Activated CD4-positive, alpha-beta T cell treated with anti-CD3 and anti-CD28 coated beads for 48 hours (primary cell): ENCODE measurements at regions not wholly inside any gene's neighbourhood (a gene's known extent, or its start where the extent isn't known, plus 50 kb on each side); places are given as distances from the start of the nearest gene placed in this dataset.
A peak's percentile ranks its signal among the peaks of the same experiment; 100 is the strongest.

Experiments used
- DNase-seq: peaks from one replicate; pipeline ENCODE4 v3.0.0-alpha.2; 2020

DNA sequence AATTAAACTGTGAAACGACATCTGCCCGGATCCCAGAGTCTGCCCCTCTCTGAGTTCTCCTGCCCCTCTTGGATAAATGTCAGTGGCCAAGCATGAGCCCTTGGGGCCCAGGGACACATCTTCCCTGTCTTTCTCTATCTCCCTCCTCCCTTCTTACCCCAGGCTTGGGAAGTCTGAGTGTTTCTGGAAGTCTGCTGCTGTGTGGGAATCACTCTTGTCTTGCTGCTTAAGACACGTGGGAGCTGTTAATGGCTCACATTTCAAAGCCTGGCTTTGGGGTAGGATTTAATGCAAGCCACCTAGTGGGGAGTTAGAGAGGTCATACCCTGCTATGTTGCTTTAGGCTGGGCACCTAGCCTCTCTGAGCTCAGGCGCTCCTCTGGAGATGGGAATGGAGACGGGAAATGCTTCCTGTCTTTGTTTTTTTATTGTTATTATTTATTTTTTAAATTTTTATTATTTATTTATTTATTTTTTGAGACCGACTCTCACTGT, 218.5 kb upstream of the CIBAR2 start:
- DNase-seq = peak; percentile 26

DNA sequence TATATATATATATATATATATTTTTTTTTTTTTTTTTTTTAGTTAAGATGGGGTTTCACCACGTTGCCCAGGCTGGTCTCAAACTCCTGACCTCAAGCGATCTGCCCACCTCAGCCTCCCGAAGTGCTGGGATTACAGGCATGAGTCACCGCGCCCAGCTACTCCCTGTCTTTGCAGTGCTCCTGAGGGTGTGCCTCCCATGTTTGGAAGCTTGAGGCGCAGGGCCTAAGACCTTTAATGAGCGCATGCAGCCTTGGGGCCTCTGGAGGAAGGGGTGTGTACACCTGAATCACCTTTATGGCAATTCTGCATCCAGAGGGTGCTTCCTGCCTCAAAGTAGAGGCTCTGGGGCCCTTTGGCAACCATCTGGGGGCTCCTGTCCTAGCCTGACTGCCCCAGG, 219.4 kb upstream of the CIBAR2 start:
- no peak for DNase-seq

DNA sequence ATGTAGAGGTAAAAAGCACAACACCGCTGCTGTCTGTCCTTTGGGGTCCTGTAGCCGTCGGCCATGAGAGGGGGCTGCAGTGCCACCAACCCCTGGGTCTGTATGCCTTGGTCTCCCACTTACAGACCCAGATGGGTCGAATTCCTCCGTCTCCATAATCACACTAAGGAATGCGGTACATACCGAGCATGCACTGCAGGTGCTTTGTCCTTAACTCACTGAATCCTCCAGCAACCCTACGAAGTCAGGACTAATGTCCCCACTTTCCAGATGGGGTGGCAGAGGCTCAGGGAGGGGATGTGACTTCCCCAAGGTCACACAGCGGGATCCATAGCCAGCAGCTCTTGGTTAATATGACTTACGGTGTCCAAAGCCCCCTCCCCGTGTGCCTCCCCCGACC, 219.9 kb upstream of the CIBAR2 start:
- DNase-seq = no peak

DNA sequence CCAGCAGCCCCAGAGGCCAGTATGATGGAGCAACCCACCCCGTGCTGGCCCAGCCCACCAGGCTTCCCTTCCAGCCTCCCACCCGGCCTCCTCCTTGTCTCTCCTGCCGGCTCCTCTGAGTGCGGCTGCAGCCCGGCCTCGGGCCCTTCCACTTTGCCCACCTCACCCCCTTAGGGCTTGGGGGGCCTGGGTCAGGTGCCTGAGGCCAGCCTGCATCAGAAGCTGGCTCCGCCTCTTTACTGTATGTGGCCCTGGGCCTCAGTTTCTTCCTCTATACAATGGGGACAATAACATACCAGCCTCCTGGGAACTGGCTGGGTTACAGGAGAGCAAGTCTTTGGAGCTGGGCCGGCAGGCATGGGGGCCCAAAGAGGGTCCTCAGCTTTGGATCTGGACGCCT, 221.1 kb upstream of the CIBAR2 start:
- DNase-seq = no peak

DNA sequence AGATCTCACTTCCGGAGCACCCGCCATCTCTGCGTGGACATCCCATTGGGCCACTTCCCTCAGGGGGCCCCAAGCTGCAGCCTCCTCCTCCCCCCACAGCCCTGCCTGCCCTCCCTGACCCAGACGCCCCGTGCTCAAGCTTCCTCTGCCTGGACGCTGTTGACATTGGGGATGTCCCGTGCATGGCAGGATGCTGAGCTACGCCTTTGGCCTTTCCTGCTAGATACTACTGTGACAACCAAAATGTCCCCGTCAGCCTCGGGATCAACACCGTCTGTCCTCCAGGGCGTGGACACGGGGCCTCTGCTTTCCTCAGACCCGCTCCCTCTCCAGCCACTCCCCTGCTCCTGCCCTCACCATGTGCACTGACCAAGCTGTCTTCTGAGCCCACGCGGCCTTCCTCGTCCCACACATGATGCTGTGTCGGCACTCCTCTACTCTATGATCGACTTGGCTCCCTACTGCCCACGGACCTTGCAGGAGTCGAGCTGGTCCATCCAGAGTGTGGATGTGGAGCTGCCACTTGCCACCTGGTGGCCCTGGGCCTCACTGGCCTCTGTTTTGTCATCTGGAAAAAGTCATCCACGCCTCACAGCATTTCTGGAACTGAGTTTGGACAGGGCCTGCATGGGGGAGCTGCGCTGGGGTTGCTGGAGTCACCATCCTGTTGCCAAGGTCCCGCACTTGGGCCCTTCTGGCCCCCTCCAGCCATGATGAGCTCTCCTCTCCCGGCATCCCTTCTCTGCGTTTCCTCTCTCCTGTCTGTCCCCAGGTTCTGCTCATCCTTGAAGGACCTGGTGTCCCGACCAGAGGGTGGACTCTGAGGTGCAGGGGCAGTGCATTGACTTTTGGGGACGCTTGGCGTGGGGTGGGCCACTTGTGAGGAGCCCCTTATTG, 221.7 kb upstream of the CIBAR2 start:
- no peak for DNase-seq

DNA sequence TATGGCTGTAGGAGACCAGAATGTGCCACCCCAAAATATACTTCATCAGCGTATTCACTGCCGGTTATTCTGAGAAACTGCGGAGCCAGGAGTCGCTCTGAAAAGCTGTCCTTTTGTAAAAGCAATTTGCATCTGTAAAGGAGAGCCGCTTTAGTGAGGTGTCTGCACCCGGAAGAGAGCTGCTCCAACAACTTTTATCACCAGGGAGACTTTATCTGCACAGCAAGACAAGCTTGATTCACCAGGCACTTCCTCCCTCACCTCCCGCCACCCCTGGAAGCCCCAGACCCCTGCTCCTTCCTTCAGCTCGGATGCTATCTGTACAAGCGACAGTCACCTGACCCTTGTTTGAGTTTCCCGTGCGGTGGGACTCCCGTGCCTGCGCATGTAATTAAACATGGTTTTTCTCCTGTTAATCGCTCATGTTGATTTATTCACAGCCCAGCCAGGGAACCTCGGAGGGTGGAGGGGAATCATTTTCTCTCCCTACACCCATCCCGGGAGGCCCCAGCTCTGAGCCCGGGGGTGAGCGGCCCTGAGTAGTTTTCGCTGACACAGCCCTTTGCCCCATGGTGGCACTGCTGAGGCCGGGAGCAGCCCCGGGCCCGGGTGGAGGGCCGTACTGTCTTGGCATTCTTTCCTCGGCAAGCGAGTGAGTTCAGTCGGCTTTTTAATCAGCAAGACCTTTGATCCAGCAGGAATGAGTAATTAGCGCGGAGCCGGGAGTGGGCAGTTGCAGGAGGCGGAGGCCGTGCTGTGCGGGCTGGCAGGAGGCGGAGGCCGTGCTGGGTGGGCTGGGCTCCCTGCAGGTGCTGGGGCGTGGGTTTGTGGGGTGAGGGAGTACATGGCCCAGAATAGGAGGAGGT, 222.7 kb upstream of the CIBAR2 start:
- DNase-seq = peak; percentile 44

DNA sequence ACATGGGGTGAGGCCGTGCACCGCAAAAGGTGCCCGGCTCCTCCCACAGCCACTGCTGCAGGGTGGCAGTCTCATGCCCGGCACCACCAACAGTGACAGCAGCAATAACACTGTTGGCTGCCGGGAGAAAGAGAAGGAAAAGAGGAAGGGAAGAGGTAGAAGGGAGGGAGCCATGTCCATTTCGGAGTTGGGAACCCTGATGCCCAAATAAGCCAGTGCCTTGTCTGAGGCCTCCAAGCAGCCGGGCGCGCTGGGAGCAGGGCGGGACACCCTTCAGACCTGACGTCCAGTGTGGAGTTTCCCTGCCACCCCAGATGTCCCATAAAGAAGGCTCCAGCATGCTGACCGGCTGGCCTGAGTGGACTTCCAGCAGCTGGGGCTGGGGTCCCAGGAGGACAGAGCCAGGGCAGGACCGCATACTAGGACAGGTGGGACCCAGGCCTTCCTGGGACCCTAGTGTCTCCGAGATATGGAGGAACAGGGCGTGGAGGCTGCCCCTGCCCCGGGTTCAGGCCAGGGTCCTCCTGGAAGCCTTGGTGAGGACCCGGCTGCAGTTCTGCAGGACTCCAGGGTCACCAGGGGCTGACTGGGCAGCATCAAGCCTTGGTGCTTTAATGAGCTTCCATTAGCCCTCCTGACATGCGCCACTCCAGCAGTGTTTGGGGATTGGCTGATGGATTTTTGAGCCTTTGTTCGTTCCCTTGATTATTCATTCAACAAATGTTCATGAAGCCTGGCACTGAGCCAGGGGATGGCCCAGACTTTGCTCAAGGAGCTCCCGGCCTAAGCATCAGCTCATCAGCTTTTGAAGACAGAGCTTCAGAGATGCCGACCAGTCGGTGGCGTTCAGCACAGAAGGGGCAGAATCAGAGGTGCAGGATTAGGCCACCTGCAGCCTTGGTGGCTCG, 223.6 kb upstream of the CIBAR2 start:
- DNase-seq = peak; percentile 13

DNA sequence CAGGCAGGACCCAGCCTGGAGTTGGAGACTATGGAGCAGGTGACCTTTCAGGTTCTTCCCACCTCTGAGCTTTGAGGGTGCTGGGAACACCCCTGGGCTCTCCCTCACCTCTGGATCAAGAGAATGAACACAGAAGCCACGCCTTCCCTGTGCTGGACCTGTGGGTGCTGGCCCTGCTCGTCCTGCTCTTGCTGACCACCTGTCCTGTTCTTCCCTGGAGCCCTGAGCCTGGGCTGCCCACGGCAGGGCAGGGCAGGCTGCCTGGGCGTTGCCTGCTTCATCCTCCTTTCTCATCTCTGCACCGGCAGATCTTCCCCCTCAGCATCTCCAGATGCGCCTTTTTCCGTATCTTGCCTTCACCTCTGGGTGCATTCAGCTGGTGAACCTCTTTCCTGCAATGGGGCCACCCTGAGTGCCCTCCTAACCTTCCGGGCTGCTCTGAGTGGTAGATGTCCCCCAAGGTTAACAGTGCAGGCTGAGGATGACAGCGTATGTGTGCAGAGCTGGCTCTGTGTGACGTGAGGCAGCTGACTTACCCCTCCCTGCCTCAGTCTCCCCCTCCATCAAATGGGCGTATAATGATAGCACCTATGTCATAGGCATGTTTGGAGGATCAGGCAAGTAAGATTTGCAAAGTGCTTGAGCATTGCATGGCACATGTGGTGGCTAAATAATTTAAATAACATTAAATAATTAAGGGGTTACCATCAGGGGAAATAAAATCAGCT, 225.8 kb upstream of the CIBAR2 start:
- no peak for DNase-seq

DNA sequence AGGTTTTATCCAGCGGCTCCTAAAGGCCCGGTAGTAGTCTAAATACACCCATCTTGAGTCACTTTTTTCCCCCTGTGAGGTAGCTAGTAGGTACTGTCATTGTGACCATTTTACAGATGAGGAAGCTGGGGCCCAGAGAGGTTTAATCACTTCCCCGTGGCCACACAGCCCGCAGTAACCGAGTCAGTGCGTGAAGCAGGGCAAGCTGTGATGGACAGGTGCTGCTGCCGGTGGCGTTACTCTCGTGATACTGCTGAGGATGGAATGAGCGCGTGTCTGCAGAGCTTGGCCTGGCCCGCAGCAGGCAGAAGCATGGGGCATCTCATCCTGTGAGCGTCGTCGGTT, 226.3 kb upstream of the CIBAR2 start:
- DNase-seq = no peak

DNA sequence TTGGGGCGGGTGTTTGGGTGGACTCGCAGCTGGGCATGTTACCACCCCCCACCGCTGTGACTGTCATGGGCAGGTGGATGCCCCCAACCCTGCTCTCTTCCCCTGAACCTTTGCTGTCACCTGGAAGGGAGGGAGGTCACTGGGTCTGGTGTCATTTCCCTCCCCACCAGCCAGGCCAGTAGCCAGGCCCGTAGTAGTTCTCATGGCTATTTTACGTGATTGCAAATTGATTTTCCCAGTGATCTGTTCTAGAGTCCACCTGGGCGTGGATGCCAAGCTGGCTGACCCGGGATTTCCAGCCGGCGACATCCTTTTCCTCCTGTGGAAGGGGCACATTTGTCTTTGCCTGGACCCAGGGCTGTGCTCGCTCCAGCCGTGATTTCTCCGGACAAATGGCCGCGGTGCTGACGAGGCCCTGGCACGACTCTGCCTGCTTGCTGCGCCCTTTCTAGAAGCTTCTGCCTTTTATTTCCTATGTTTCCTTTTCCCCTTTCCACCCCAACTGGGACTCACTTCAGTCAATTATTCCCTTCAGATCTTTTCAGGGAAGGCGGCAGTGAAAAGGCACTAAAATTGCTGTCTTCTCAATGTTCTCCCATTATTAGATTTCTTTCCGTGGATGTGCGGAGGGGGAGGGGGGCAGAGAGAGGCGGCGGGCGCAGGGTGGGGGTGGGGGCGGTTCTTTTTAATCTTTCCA, 226.9 kb upstream of the CIBAR2 start:
- no peak for DNase-seq

DNA sequence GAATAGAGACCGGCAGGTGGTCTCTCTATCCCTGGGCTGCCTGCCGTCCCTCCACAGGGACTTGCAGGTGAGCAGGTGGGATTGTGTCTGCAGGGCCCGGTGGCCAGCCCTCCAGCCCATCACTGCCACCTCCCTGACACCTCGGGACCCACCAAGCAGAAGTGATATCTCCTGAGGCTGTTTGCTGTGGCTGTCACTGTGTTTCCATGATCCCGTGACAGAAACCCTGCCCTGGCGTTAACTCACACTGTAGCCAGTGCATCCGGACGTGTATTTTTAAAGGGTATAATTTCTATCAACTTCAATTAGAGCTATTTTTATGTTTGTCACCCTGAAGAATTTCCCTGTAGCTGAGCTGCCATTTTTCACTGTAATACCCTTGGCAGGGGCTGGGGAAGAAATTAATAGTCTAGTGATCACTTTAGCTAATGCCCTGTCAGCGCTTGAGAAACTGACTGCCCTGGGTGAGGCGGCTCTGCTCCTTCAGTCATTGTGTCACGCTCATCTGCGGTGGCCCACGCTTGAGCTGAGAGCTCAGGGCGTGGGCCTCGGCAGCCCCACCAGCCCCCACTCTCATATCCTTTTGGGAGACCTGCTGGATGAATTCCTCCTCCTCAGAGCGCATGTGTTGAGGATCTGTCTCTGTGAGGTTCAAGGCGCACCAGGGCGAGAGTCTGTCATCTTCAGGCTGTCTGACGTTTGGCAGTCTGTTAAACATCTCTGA, 229.9 kb upstream of the CIBAR2 start:
- DNase-seq = no peak

DNA sequence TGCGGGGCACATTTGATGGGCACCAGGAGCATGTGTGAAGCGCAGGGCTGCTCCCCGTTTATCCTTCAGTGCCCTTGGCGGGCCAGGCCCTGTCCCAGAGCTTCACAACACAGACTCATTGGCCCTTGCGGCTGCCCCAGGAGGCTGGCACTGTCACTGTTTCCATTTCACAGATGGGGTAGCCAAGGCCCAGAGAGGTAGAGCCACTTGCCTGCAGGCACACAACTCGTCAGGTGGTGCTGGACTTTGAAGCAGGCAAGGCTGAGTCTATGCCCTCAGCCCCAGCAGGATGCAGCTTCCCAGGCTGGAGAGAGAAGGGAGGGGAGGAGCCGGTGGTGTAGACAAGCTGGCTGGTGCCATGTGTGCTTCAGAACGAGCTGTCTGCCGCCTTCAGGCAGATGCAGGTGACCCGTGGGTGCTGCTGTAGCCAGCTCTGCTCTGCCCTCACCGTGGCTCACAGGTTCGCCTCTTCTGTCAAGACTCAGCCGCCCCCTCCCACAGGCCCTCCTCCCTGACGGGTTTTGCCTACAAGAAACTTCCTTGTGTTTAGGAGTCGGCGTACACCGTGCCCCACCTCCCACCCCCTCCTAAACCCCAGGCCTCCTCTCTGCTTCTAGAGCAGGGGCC, 232.3 kb upstream of the CIBAR2 start:
- DNase-seq = no peak

DNA sequence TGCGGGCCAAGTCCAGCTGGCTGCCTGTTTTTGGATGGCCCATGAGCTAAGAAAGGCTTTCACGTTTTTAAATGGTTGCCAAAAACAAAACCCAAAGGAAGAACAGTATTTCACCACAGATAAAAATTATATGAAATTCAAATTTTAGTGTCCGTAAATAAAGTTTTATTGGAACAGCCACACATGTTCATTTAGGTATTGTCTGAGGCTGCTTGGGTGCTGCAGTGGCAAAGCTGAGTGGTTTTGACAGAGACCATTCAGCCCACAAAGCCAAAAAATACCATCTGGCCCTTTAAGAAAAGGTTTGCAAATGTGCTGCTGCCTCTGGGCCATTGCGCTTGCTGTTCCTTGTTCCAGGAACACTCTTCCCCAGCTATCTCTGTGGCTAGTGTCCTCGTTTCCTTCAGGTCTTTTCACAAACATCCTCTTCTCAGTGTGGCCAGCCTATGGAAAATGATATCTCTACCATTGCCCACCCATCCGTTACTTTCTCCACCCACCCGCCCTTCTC, 232.9 kb upstream of the CIBAR2 start:
- DNase-seq = no peak

DNA sequence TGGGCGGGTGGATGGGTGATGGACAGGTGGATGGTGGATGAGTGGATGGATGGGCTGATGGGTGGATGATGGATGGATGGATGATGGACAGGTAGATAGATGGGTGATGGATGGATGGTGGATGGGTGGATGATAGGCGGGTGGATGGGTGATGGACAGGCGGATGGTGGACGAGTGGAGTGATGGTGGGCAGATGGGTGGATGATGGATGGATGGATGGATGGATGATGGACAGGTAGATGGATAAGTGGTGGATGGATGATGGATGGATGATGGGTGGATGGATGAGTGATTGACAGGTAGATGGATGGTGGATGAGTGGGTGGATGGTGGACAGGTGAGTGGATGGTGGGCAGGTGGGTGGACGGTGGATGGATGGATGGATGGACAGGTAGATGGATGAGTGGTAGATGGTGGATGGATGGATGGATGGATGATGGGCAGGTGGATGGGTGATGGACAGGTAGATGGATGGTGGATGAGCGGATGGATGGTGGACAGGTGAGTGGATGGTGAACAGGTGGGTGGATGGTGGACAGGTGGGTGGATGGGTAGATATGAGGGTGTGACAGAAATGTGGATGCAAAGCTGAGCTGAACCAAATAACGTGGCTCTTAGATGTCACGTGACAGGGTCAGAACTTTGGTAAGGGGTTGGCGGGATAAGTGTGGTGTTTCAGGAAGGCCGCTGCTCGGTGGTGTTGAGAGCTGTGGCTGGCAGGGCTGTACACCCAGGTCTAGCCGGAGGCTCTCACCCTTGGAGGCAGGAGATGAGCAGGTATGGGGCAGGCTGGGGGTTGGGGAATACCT, 234.3 kb upstream of the CIBAR2 start:
- DNase-seq = no peak

DNA sequence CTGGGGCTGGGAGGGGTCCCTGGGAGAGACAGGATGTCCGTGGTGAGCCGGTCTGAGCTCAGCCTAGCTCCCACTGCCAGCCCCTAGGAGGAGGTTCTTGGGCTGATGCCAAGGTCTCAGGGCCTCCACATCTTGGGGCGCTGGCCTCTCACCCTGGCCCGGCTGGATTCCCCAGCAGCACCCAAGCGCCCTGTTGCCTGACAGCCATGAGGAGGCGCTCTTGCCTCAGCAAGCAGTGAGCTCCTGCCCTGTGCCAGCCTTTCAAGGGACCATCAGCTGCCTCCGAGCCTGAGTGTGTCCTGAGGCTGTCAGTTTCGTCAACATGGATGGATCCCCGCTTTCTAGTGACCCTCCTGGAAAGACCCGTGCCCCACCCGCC, 234.9 kb upstream of the CIBAR2 start:
- DNase-seq = peak; percentile 28

DNA sequence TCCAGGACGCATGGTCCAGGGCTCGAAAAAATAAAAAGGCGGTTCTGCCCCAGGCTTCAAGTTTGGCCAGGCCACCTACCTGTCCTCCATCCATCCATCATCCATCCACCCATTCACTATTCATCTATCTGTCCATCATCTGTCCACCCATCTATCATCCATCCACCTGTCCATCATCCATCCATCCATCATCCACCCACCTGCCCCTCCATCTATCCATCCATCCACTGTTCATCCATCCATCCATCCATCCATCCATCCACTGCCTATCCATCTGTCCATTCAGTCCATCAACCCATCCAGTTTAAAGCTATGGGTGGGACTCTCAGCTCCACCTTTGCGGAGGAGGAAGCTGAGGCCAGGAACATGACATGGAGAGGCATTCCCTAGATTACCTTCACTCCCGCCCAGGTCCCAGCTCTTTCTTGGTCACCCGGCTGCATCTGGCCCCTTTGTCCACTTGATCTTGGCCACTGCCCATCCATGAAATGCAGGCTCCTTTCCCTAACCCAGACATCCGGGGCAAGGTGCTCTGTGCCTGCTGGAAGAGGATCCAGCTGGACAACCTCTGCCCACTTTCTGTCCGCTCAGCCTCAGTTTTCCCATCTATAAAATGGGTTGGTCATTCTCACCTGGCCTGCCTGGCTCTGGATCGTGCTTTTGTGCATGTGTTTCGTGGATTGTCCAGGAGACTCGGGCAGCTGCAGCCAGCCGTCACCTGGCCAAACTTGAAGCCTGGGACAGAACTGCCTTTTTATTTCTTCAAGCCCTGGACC, 236.0 kb upstream of the CIBAR2 start:
- DNase-seq = no peak

DNA sequence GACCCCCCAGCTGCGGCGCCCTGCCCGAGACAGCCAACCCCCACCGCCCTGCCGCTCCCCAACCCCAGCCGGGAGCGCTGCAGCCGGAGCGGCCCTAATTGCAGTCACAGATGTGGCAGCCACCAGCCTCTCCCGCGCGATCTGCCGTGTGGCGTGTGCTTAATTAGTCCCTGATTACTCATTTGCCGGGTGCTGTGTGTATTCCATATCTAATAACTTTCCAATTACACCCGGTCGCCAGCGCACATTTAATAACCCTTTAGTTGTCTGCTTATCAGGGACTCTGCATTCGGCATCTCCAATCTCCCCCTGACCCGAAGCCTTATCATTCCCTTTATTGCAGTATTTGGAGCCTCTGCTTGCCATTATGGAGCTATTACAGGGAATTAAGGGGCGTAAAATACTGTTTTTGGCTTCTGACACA, 236.7 kb upstream of the CIBAR2 start:
- DNase-seq = no peak

DNA sequence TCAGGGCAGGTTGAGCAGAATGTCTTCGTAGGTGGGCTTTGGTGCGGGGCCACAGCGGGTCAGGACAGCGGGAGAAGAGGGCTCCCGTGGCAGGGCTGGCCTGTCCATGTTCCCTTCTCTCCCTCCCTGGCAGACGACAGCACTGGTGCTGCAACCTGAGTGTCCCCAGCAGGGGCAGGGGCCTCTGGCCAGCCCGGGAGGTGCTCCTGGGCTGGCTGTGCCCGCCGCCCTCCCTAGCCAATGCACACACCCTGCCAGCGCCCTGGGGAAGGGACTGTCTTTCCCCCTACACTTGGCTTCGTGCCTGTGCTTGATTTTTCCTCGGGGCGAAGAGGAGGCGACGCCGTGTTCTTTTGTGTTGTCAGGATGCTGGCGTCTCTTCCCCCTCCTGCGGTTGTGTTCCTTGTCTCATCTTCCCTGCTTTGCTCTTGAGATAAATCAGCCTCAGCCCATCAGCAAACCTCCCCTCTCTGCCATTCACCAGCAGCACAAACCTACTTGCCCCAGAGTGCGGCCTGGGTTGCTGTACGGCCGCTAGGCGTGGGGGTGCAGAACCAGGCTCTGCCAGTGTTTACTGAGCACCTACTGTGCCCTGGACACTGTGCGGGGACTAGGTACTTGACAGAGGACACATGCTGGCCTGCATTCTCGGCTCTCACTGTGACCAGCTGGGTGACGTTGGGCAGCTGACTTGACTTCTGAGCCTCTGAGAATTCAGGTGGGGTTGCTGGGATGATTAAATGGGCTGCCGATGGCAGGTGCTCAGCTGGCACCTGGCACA, 237.3 kb upstream of the CIBAR2 start:
- DNase-seq = no peak
